ENCODE measurements at regions not wholly inside any gene's neighbourhood (a gene's known extent, or its start where the extent isn't known, plus 50 kb on each side); places are given as distances from the start of the nearest gene placed in this dataset.

DNA sequence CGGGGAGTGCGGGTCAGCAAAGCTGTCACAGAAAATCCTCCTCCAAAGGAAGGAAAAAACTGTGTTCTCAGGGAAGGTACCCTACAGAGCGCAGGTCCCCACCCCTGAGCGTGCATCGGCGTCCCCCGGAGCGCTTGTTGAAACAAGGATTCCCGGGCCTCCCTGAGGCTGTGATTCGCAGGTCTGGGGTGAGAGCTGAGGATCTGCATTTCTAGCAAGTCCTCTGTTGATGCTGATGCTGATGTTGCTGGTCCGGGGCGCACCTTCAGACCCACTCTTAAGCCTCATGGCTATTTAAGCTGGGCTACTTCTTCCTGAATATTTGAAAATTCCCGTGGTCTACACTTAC is 226.2 kb upstream of the IGF1R start:
- Histone ChIP-seq H3K4me2 (ENCODE audit: low read length) (no peak overlapping the region), H3K36me3 (ENCODE audit: insufficient read depth, low read length) (no peaks in the 10 kb centered on the region), H3K27me3 (ENCODE audit: insufficient read depth, low read length) (no peaks in the 10 kb centered on the region), H3K9ac (ENCODE audit: low read length) (no peak overlapping the region), H3K9me3 (ENCODE audit: low read length) (no peaks in the 10 kb centered on the region), H3K4me3 (ENCODE audit: low read depth, low read length, poor library complexity, severe bottlenecking) (no peak overlapping the region), H3K27ac (ENCODE audit: low read depth, low read length, poor library complexity, severe bottlenecking) (no peak overlapping the region), H4K20me1 (ENCODE audit: insufficient read depth, low read length) (no peaks in the 10 kb centered on the region), H3F3A (ENCODE audit: insufficient read depth, low read length) (no peaks in the 10 kb centered on the region), H3K79me2 (ENCODE audit: insufficient read depth, low read length) (no peaks in the 10 kb centered on the region), H2AFZ (ENCODE audit: low read length) (no peak overlapping the region), H3K9me2 (ENCODE audit: low read depth, low read length) (no peaks in the 10 kb centered on the region), H3K4me1 (ENCODE audit: insufficient read depth, low read length, severe bottlenecking) (no peaks in the 10 kb centered on the region)
- TF ChIP-seq EZH2 (IDR thresholded peaks at IDR 0.05; ENCODE audit: borderline replicate concordance, low read length) = no peak
- no peak for TF ChIP-seq CTCF (IDR thresholded peaks at IDR 0.05; ENCODE audit: low read length)

GRCh38 chr15:98425173-98425572 is 223.2 kb upstream of the IGF1R start:
- Histone ChIP-seq H3K9ac (ENCODE audit: low read length) (no peak overlapping the region), H3K36me3 (ENCODE audit: insufficient read depth, low read length) (no peaks in the 10 kb centered on the region), H3K79me2 (ENCODE audit: insufficient read depth, low read length) (no peaks in the 10 kb centered on the region), H2AFZ (ENCODE audit: low read length) (no peak overlapping the region), H3K4me3 (ENCODE audit: low read depth, low read length, poor library complexity, severe bottlenecking) (no peak overlapping the region), H3K9me2 (ENCODE audit: low read depth, low read length) (no peaks in the 10 kb centered on the region), H3F3A (ENCODE audit: insufficient read depth, low read length) (no peaks in the 10 kb centered on the region), H3K9me3 (ENCODE audit: low read length) (no peaks in the 10 kb centered on the region), H3K27me3 (ENCODE audit: insufficient read depth, low read length) (no peaks in the 10 kb centered on the region), H3K4me1 (ENCODE audit: insufficient read depth, low read length, severe bottlenecking) (no peaks in the 10 kb centered on the region), H4K20me1 (ENCODE audit: insufficient read depth, low read length) (no peaks in the 10 kb centered on the region), H3K27ac (ENCODE audit: low read depth, low read length, poor library complexity, severe bottlenecking) (no peak overlapping the region), H3K4me2 (ENCODE audit: low read length) (no peak overlapping the region)
- TF ChIP-seq EZH2 (IDR thresholded peaks at IDR 0.05; ENCODE audit: borderline replicate concordance, low read length) (no peak), CTCF (IDR thresholded peaks at IDR 0.05; ENCODE audit: low read length) (no peak)

- Histone ChIP-seq H3K79me2 (ENCODE audit: insufficient read depth, low read length) (no peaks in the 10 kb centered on the region), H3K4me1 (ENCODE audit: insufficient read depth, low read length, severe bottlenecking) (no peaks in the 10 kb centered on the region), H3K36me3 (ENCODE audit: insufficient read depth, low read length) (no peaks in the 10 kb centered on the region), H4K20me1 (ENCODE audit: insufficient read depth, low read length) (no peaks in the 10 kb centered on the region), H2AFZ (ENCODE audit: low read length) (no peak overlapping the region), H3F3A (ENCODE audit: insufficient read depth, low read length) (no peaks in the 10 kb centered on the region), H3K27me3 (ENCODE audit: insufficient read depth, low read length) (no peaks in the 10 kb centered on the region), H3K27ac (ENCODE audit: low read depth, low read length, poor library complexity, severe bottlenecking) (no peak overlapping the region), H3K9me2 (ENCODE audit: low read depth, low read length) (no peaks in the 10 kb centered on the region), H3K4me2 (ENCODE audit: low read length) (no peak overlapping the region), H3K9me3 (ENCODE audit: low read length) (no peaks in the 10 kb centered on the region), H3K9ac (ENCODE audit: low read length) (no peak overlapping the region), H3K4me3 (ENCODE audit: low read depth, low read length, poor library complexity, severe bottlenecking) (no peak overlapping the region)
- TF ChIP-seq EZH2 (IDR thresholded peaks at IDR 0.05; ENCODE audit: borderline replicate concordance, low read length) (no peak), CTCF (IDR thresholded peaks at IDR 0.05; ENCODE audit: low read length) (no peak)
Measured at GRCh38 chr15:98427321-98427720, 221.0 kb upstream of the IGF1R start.
